Gastrocnemius medialis (tissue), 4 donors: ENCODE measurements at regions not wholly inside any gene's neighbourhood (a gene's known extent, or its start where the extent isn't known, plus 50 kb on each side); places are given as distances from the start of the nearest gene placed in this dataset.

ENCODE experiments used
- POLR2A ChIP-seq, 2 donors: fragments of 450-650 bp; IDR thresholded peaks; one replicate each; pipeline ENCODE4 v1.6.1; 2017; ENCODE audit warnings: antibody characterized with exemption in 2 of 2, mild to moderate bottlenecking in 2 of 2, moderate library complexity in 2 of 2
- TF ChIP-seq, protein P1 (sequence below), 5 experiments: fragments of 450-650 bp in 3 of 5; fragments of 200-600 bp in 2 of 5; sonication (generic) in 2 of 5; IDR thresholded peaks in 4 of 5; conservative IDR thresholded peaks in 1 of 5; 1 replicate in 4 of 5; 2 replicates in 1 of 5; pipeline ENCODE4 v1.5.1; 2016 to 2019; ENCODE audit warnings: antibody characterized with exemption in 5 of 5, mild to moderate bottlenecking in 3 of 5, moderate library complexity in 3 of 5

DNA sequence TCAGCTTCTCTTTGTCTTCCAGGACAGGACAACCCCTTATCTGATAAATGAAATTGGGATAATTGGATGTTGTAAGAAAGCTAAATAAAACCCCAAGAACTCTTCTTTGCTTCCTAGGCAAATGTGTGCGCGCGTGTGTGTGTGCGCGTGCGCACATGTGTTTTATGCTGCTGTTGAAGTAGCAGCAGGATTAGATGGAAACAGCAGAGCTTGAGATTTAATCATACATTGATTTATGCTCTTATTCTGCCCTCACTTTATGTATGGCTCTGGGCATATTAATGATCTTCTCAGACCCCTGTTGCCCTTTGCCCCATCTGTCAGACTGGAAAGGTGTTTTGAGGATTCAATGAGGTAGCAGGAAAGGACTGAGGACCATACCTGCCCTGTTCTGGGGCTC is 324.0 kb upstream of the MAP3K7 start:
- TF ChIP-seq, protein P1, sequence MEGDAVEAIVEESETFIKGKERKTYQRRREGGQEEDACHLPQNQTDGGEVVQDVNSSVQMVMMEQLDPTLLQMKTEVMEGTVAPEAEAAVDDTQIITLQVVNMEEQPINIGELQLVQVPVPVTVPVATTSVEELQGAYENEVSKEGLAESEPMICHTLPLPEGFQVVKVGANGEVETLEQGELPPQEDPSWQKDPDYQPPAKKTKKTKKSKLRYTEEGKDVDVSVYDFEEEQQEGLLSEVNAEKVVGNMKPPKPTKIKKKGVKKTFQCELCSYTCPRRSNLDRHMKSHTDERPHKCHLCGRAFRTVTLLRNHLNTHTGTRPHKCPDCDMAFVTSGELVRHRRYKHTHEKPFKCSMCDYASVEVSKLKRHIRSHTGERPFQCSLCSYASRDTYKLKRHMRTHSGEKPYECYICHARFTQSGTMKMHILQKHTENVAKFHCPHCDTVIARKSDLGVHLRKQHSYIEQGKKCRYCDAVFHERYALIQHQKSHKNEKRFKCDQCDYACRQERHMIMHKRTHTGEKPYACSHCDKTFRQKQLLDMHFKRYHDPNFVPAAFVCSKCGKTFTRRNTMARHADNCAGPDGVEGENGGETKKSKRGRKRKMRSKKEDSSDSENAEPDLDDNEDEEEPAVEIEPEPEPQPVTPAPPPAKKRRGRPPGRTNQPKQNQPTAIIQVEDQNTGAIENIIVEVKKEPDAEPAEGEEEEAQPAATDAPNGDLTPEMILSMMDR (IDR thresholded peaks at IDR 0.05 in 4 of 5, conservative IDR thresholded peaks at IDR 0.05 in 1 of 5): no peak
- no peak for TF ChIP-seq POLR2A (IDR thresholded peaks at IDR 0.05)
